ENCODE measurements at regions not wholly inside any gene's neighbourhood (a gene's known extent, or its start where the extent isn't known, plus 50 kb on each side); places are given as distances from the start of the nearest gene placed in this dataset.

DNA sequence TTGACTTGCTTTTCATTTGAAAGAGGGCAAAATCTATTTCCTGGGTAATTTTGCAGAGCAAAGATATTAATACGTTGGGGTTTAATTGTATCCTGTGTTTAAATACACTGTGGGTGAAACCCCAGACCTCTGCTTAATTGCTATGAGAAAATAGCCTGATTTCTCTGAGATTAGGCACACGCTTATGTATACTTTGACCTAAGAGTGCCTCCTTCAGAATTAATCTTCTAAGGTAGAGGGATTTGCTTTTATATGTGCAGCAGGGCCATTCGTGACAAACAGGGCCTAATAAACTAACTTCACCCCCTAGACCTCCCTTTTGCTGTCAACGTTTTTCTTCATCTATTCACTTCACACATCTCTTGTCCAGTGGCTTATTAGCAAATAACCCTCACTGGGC lies 216.9 kb upstream of the ADGRL2 start:
- 90 to 100% methylated on average over 1 to 2 of the region's 4 CpGs for WGBS, 2 experiments (ENCODE audit: insufficient coverage in 2 of 2)
- Histone ChIP-seq H3K27ac (ENCODE audit: low read depth, low read length, severe bottlenecking) (no peak overlapping the region), H3K4me3 (ENCODE audit: extremely low read depth, insufficient read depth, low read length, poor library complexity, severe bottlenecking) (no peak overlapping the region)

DNA sequence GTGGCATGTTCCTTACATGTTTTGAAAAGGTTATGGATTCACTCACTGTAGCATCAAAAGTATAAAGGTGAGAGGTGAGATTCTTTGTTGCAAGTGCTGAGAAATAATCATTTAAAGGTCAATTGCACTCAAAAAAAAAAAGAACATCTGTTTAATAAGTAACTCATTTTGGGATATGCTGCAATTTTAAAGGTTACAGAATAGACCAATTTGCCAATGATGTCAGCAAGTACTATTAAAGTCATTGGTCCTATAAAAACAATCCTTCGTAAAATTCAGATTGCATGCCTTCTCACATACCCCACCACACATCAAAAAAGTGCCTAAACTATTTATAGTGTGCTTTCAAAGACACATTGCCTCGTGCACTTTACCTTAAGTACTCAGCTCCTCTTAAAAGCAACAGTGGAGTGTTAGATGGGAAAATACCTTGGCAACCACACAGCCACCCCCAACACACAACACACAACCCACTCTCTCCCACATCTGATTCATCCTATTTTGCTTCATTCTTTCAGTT lies 218.2 kb upstream of the ADGRL2 start:
- Histone ChIP-seq H3K27ac (ENCODE audit: low read depth, low read length, severe bottlenecking) (no peak overlapping the region), H3K4me1 (ENCODE audit: control insufficient read depth, insufficient read depth, low read length, poor library complexity, severe bottlenecking) (no peaks in the 10 kb centered on the region), H3K36me3 (ENCODE audit: control insufficient read depth, insufficient read depth, low read length) (no peaks in the 10 kb centered on the region), H3K4me3 (ENCODE audit: extremely low read depth, insufficient read depth, low read length, poor library complexity, severe bottlenecking) (no peak overlapping the region), H3K9me3 (ENCODE audit: control insufficient read depth, low read length) (no peaks in the 10 kb centered on the region)
- 80 to 83% methylated on average over 1 of the region's 2 CpGs for WGBS, 2 experiments (ENCODE audit: insufficient coverage in 2 of 2)

More for the DNA sequence above, 216.9 kb upstream of the ADGRL2 start:
- H3K4me1 ChIP-seq (ENCODE audit: control insufficient read depth, insufficient read depth, low read length, poor library complexity, severe bottlenecking) = no peaks in the 10 kb centered on the region
- no peaks in the 10 kb centered on the region for H3K36me3 ChIP-seq (ENCODE audit: control insufficient read depth, insufficient read depth, low read length)
- H3K9me3 ChIP-seq (ENCODE audit: control insufficient read depth, low read length) = no peaks in the 10 kb centered on the region

DNA sequence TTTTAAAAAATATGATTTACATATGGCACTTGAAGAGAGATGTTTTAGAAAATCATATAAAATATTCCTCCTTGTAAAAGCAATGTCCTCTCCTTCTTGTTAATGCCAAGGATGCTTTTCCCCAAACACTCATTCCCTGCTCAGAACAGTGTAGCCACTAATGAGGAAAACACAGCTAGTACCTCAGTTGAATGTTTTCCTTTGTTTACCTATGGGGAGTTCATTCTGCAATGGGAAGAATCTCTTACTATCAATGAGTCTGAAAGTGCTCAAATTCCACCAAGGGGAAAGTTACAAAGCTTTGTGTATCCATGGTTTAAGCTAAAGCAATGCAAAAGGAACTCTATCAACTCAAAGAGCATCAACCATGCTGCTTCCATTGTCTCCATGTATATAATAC lies 221.9 kb upstream of the ADGRL2 start:
- Histone ChIP-seq H3K9me3 (ENCODE audit: control insufficient read depth, low read length) (no peaks in the 10 kb centered on the region), H3K27ac (ENCODE audit: low read depth, low read length, severe bottlenecking) (no peak overlapping the region), H3K4me3 (ENCODE audit: extremely low read depth, insufficient read depth, low read length, poor library complexity, severe bottlenecking) (no peak overlapping the region), H3K4me1 (ENCODE audit: control insufficient read depth, insufficient read depth, low read length, poor library complexity, severe bottlenecking) (no peaks in the 10 kb centered on the region), H3K36me3 (ENCODE audit: control insufficient read depth, insufficient read depth, low read length) (no peaks in the 10 kb centered on the region)

DNA sequence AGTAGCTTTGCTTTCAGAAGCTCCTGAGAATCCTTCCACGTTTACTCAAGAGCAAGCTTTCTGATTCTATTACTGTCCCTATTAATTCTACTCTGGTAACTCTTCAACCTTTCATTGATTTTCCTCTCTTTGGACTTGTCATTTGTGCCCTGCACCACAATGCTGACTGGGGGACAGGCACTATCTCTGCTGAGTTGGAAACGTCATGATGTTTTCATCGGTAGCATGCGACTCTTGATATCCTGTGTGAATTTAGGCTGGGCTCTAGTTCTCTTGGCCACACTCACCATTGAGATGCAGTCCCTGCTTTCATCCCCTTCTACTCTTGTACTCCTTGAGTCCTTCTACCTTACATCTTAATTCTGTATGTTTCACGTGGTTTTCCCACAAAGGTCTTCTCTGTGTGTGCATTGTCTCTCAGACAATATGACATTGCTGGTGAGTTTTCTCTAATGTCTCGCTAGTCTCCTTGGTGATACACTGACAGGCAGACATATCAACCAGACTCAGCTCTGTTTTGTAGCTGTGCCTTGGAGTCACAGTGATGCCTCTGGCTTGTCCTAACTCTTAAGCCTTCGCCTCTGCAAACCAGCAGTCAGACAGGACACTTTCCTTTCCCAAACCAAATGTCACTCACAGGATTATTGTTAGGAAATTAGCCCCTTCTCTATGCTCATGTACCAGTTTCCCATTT lies 223.6 kb upstream of the ADGRL2 start:
- WGBS, 2 experiments (ENCODE audit: insufficient coverage in 2 of 2) = 79 to 82% methylated on average over 4 to 6 of the region's 7 CpGs
- no peak overlapping the region for H3K27ac ChIP-seq (ENCODE audit: low read depth, low read length, severe bottlenecking)
- no peaks in the 10 kb centered on the region for H3K4me1 ChIP-seq (ENCODE audit: control insufficient read depth, insufficient read depth, low read length, poor library complexity, severe bottlenecking)
- no peak overlapping the region for H3K4me3 ChIP-seq (ENCODE audit: extremely low read depth, insufficient read depth, low read length, poor library complexity, severe bottlenecking)
- H3K36me3 ChIP-seq (ENCODE audit: control insufficient read depth, insufficient read depth, low read length) = no peaks in the 10 kb centered on the region
- no peaks in the 10 kb centered on the region for H3K9me3 ChIP-seq (ENCODE audit: control insufficient read depth, low read length)

DNA sequence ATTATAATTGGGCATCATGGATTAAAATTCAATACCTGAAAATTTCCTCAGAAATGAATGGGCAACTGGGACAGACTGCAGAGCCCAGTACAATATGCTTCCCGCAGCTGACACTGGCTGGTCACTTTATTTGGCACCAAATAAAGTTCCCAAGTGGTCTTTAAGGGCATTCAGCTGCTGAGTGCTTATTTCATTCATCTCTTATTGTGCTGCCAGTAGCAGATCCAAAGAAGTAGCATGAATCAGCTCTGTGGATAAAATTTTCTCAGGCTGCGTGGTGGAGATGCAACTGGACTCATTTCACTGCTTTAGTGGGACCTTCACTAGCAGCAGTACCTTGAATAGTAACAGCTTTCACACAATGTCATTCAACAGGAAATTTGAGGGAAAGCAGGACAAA lies 226.3 kb upstream of the ADGRL2 start:
- Histone ChIP-seq H3K4me3 (ENCODE audit: extremely low read depth, insufficient read depth, low read length, poor library complexity, severe bottlenecking) (no peak overlapping the region), H3K36me3 (ENCODE audit: control insufficient read depth, insufficient read depth, low read length) (no peaks in the 10 kb centered on the region), H3K4me1 (ENCODE audit: control insufficient read depth, insufficient read depth, low read length, poor library complexity, severe bottlenecking) (no peaks in the 10 kb centered on the region), H3K9me3 (ENCODE audit: control insufficient read depth, low read length) (no peaks in the 10 kb centered on the region), H3K27ac (ENCODE audit: low read depth, low read length, severe bottlenecking) (no peak overlapping the region)
- WGBS, 2 experiments (ENCODE audit: insufficient coverage in 2 of 2) = 78% methylated on average over 1 to 2 of the region's 2 CpGs

DNA sequence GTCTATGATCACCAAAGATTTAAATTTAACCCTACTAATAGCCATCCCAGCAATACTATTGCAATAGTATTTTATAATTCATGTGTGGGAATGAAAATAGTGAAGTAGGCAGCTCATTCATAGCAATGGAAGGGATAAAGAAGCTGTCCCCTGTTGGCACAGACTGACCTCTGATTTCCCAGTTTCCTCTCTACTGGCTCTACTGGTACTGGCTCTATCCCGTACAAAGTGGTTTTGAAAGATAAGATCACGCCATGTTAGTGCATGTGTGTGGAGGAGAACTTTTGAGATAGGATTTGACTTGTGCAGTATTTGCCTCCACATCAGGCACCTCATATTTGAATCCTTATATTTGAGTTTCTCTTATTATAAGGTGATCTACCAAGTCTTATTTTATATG lies 227.3 kb upstream of the ADGRL2 start:
- Histone ChIP-seq H3K4me1 (ENCODE audit: control insufficient read depth, insufficient read depth, low read length, poor library complexity, severe bottlenecking) (no peaks in the 10 kb centered on the region), H3K36me3 (ENCODE audit: control insufficient read depth, insufficient read depth, low read length) (no peaks in the 10 kb centered on the region), H3K27ac (ENCODE audit: low read depth, low read length, severe bottlenecking) (no peak overlapping the region), H3K4me3 (ENCODE audit: extremely low read depth, insufficient read depth, low read length, poor library complexity, severe bottlenecking) (no peak overlapping the region), H3K9me3 (ENCODE audit: control insufficient read depth, low read length) (no peaks in the 10 kb centered on the region)
- WGBS, 2 experiments (ENCODE audit: insufficient coverage in 2 of 2) = no CpG with 5 or more reads among the region's 2 CpGs

DNA sequence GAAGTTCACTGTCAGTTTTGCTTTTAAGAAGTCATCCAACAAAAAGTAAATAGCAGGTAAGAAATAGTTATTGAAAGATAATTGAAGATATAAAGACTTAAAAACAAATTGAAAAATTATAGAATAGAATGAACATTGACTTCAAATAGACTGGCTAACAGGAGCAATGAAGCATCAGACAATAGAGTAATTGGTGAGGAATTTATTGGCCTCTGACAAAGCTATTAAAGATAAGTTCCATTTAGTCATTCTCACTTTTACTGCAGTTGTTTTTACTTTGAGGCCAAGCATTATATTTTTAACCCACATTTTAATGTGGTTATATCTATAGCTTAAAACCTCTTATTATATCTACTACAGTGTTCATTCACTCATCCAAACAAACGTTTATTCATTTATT lies 228.8 kb upstream of the ADGRL2 start:
- H3K27ac ChIP-seq (ENCODE audit: low read depth, low read length, severe bottlenecking) = no peak overlapping the region
- WGBS, 2 experiments (ENCODE audit: insufficient coverage in 2 of 2) = no CpG with 5 or more reads among the region's 1 CpG
- H3K4me1 ChIP-seq (ENCODE audit: control insufficient read depth, insufficient read depth, low read length, poor library complexity, severe bottlenecking) = no peaks in the 10 kb centered on the region
- no peaks in the 10 kb centered on the region for H3K36me3 ChIP-seq (ENCODE audit: control insufficient read depth, insufficient read depth, low read length)
- no peaks in the 10 kb centered on the region for H3K9me3 ChIP-seq (ENCODE audit: control insufficient read depth, low read length)
- H3K4me3 ChIP-seq (ENCODE audit: extremely low read depth, insufficient read depth, low read length, poor library complexity, severe bottlenecking) = no peak overlapping the region

DNA sequence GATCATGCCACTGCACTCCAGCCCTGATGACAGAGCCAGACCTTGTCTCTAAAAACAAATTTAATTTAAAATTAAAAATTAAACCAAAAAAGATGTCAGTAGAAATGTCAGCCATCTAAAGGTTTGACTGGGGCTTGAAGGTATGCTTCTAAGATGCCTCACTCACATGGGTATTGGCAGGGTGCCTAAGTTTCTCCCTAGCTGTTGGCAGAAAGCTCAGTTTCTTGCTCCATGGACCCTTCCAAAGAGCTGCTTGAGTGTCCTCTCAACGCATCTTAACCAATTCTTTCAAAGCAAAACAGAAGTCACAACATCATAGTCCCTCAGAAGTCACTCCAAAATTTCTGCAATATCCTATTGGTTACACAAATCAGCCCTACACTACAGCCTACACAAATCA lies 231.0 kb upstream of the ADGRL2 start:
- WGBS, 2 experiments (ENCODE audit: insufficient coverage in 2 of 2) = 75 to 78% methylated on average over 1 of the region's 1 CpG
- no peaks in the 10 kb centered on the region for H3K9me3 ChIP-seq (ENCODE audit: control insufficient read depth, low read length)
- no peaks in the 10 kb centered on the region for H3K36me3 ChIP-seq (ENCODE audit: control insufficient read depth, insufficient read depth, low read length)
- H3K4me3 ChIP-seq (ENCODE audit: extremely low read depth, insufficient read depth, low read length, poor library complexity, severe bottlenecking) = no peak overlapping the region
- no peak overlapping the region for H3K27ac ChIP-seq (ENCODE audit: low read depth, low read length, severe bottlenecking)
- no peaks in the 10 kb centered on the region for H3K4me1 ChIP-seq (ENCODE audit: control insufficient read depth, insufficient read depth, low read length, poor library complexity, severe bottlenecking)

DNA sequence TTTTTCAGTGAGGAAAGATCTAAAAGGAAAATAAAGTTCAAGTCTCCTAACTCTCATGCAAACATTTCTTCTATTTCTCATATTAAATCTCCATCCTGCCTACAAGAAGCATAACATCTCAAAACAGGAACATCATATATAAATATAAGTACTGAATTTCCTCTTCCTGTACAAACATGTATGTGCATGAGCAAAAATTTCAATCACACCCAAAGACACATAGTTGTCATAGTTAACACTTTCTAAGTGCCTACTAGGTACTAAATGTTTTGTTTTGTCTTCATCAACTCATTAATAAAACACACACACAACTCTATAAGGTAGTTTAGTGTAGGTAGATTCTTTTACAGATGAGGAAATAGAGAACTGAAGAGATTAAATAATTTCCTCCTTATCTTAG lies 237.1 kb upstream of the ADGRL2 start:
- Histone ChIP-seq H3K27ac (ENCODE audit: low read depth, low read length, severe bottlenecking) (no peak overlapping the region), H3K4me3 (ENCODE audit: extremely low read depth, insufficient read depth, low read length, poor library complexity, severe bottlenecking) (no peak overlapping the region), H3K9me3 (ENCODE audit: control insufficient read depth, low read length) (no peaks in the 10 kb centered on the region), H3K4me1 (ENCODE audit: control insufficient read depth, insufficient read depth, low read length, poor library complexity, severe bottlenecking) (no peaks in the 10 kb centered on the region), H3K36me3 (ENCODE audit: control insufficient read depth, insufficient read depth, low read length) (no peaks in the 10 kb centered on the region)

DNA sequence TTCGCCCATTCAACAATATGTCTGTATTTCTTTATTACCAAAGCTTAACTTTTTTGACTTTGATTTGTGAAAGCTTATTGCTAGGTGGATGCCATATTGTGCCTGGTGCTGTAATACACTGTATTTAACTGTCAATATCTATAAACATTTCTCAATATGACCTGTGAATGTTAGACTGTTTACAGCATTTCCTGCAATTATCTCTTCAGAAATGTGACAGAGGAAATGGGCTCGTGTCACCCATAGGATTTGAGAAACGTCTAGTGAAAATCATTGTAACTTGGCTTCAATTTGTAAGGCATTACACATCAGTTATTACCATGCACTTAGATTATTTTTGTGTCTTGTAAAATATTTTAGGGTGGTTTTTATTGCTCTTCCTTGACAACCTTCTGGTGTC lies 237.8 kb upstream of the ADGRL2 start:
- WGBS, 2 experiments (ENCODE audit: insufficient coverage in 2 of 2) = 83% methylated on average over 1 of the region's 3 CpGs; no CpG with 5 or more reads in 1 of the 2 experiments
- Histone ChIP-seq H3K36me3 (ENCODE audit: control insufficient read depth, insufficient read depth, low read length) (no peaks in the 10 kb centered on the region), H3K27ac (ENCODE audit: low read depth, low read length, severe bottlenecking) (no peak overlapping the region)

DNA sequence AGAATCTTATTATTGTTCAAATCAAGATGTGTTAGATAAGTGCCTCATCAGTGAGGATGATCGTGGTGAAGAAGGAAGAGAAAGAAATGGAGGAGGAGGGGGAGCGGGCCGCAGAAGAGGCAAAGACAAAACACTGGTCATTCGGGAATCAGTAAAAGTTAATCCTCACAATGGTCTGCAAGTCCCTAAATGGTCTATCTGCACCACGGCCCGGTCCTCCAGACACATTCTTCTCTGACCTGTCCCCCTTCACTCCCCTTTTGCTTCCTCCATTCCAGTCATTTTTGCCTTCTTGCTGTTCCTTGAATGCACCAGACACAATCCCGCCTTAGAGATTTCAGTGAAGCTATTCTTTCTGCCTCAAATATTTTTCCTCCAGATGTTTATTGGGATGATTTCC lies 240.1 kb upstream of the ADGRL2 start:
- Histone ChIP-seq H3K4me3 (ENCODE audit: extremely low read depth, insufficient read depth, low read length, poor library complexity, severe bottlenecking) (no peak overlapping the region), H3K27ac (ENCODE audit: low read depth, low read length, severe bottlenecking) (no peak overlapping the region), H3K4me1 (ENCODE audit: control insufficient read depth, insufficient read depth, low read length, poor library complexity, severe bottlenecking) (no peaks in the 10 kb centered on the region), H3K36me3 (ENCODE audit: control insufficient read depth, insufficient read depth, low read length) (no peaks in the 10 kb centered on the region), H3K9me3 (ENCODE audit: control insufficient read depth, low read length) (no peaks in the 10 kb centered on the region)
- 79 to 93% methylated on average over 4 to 7 of the region's 7 CpGs for WGBS, 2 experiments (ENCODE audit: insufficient coverage in 2 of 2)

More for the DNA sequence above, 237.8 kb upstream of the ADGRL2 start:
- H3K4me1 ChIP-seq (ENCODE audit: control insufficient read depth, insufficient read depth, low read length, poor library complexity, severe bottlenecking) = no peaks in the 10 kb centered on the region
- no peak overlapping the region for H3K4me3 ChIP-seq (ENCODE audit: extremely low read depth, insufficient read depth, low read length, poor library complexity, severe bottlenecking)
- H3K9me3 ChIP-seq (ENCODE audit: control insufficient read depth, low read length) = no peaks in the 10 kb centered on the region
